ENCODE measurements at regions not wholly inside any gene's neighbourhood (a gene's known extent, or its start where the extent isn't known, plus 50 kb on each side); places are given as distances from the start of the nearest gene placed in this dataset.
A peak's percentile ranks its signal among the peaks of the same experiment; 100 is the strongest.

DNA sequence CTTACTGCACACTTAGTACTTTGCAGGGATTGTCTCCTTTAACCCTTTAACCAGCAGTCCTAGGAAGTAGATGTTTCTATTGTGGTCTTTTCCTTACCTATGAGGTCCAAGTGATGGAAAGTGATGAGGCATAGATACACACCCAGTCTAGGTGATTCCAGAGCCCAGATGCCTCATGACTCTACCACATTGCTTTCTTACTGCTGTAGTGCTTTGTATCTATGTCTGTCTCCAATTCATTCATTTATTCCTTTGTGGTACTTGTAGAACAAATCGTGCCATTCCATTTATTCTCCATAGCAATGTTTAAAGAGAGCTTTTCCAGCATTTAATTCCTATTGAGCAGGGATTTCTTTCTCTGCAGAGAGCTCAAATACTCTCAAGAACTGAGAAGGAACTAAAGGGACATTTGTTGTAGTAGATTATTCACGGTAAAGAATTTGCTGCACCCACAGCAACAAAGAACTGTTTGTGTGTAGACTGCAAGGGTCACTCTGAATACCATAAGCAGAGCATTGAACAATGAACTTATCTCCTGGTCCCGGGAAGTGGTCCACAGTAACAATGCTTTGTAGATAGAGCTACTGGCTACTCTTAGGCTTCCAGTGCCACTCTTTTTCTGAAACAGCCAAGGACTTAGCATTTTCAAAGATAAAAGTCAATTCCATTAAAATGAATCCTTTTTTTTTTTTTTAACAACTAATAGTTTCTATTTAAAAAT, 337.0 kb downstream of the PTEN start:
- ATAC-seq (replicated peaks in 6 of 8) = peak in 5 of 8 experiments; percentile 53 to 92 (median 81)
- Histone ChIP-seq H3K4me1 (replicated peaks in 1 of 2) (no peaks in the 10 kb centered on the region), H3K27ac (no peak overlapping the region), H3K4me3 (no peak overlapping the region)
- WGBS, 10 experiments = 15 to 88% (median 56%) methylated on average over 1 to 3 of the region's 3 CpGs; no CpG with 5 or more reads in 2 of the 10 experiments
- in situ Hi-C loops (cut with MboI; ENCODE audit: low pct_unique_long_range_greater_than_20kb in 2 of 9, low sequenced_read_pairs in 9 of 9, unreplicated experiment in 9 of 9) = no loop called here

GRCh38 chr10:88205842-88206446, 342.5 kb downstream of the PTEN start:
- no peak overlapping the region for H3K27ac ChIP-seq
- in situ Hi-C loops (cut with MboI; ENCODE audit: low pct_unique_long_range_greater_than_20kb in 2 of 9, low sequenced_read_pairs in 9 of 9, unreplicated experiment in 9 of 9) = no loop called here
- WGBS, 10 experiments = 20 to 89% (median 74%) methylated on average over 1 to 2 of the region's 2 CpGs; no CpG with 5 or more reads in 2 of the 10 experiments
- no peak overlapping the region for H3K4me3 ChIP-seq
- no peaks in the 10 kb centered on the region for H3K4me1 ChIP-seq (replicated peaks in 1 of 2)
- ATAC-seq (replicated peaks in 6 of 8) = no peak

GRCh38 chr10:88207121-88207546, 343.7 kb downstream of the PTEN start:
- WGBS, 10 experiments = 10 to 90% (median 78%) methylated on average over 2 to 3 of the region's 3 CpGs

DNA sequence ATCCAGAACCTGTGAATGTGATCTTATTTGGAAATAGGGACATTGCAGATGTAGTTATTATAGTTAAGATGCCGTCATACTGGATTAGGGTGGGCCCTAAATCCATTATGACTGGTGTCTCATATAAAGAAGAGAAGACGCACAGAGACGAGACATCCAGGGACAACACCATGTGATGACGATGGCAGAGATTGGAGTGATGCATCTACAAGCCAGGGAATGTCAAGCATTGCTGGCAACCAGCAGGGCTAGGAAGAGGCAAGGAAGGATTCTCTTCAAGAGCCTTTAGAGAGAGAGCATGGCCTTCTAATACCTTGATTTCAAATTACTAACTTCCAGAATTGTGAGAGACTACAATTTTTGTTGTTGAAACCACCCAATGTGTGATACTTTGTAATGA, 345.8 kb downstream of the PTEN start:
- Histone ChIP-seq H3K4me1 (replicated peaks in 1 of 2) (no peaks in the 10 kb centered on the region), H3K27ac (no peak overlapping the region), H3K4me3 (no peak overlapping the region)
- no peak for ATAC-seq (replicated peaks in 6 of 8)
- 93 to 100% (median 96%) methylated on average over 2 to 4 of the region's 4 CpGs; no CpG with 5 or more reads in 1 of the 10 experiments for WGBS, 10 experiments
- in situ Hi-C loops (cut with MboI; ENCODE audit: low pct_unique_long_range_greater_than_20kb in 2 of 9, low sequenced_read_pairs in 9 of 9, unreplicated experiment in 9 of 9) = no loop called here

More at GRCh38 chr10:88207121-88207546, 343.7 kb downstream of the PTEN start:
- peak in 2 of 8 experiments; percentile 25 for ATAC-seq (replicated peaks in 6 of 8)
- Histone ChIP-seq H3K4me1 (replicated peaks in 1 of 2) (no peaks in the 10 kb centered on the region), H3K27ac (no peak overlapping the region), H3K4me3 (no peak overlapping the region)
- in situ Hi-C loops (cut with MboI; ENCODE audit: low pct_unique_long_range_greater_than_20kb in 2 of 9, low sequenced_read_pairs in 9 of 9, unreplicated experiment in 9 of 9) = no loop called here

GRCh38 chr10:88209837-88210561, 346.6 kb downstream of the PTEN start:
- H3K4me3 ChIP-seq = no peak overlapping the region
- H3K4me1 ChIP-seq (replicated peaks in 1 of 2) = no peaks in the 10 kb centered on the region
- no peak overlapping the region for H3K27ac ChIP-seq
- WGBS, 10 experiments = 0 to 93% (median 78%) methylated on average over 1 to 5 of the region's 5 CpGs; no CpG with 5 or more reads in 2 of the 10 experiments
- peak in 3 of 8 experiments; percentile 71 to 85 (median 76) for ATAC-seq (replicated peaks in 6 of 8)
- in situ Hi-C loops (cut with MboI; ENCODE audit: low pct_unique_long_range_greater_than_20kb in 2 of 9, low sequenced_read_pairs in 9 of 9, unreplicated experiment in 9 of 9) = no loop called here

GRCh38 chr10:88211230-88211629, 347.8 kb downstream of the PTEN start:
- in situ Hi-C loops (cut with MboI; ENCODE audit: low pct_unique_long_range_greater_than_20kb in 2 of 9, low sequenced_read_pairs in 9 of 9, unreplicated experiment in 9 of 9) = no loop called here
- no peak for ATAC-seq (replicated peaks in 6 of 8)
- Histone ChIP-seq H3K4me3 (no peak overlapping the region), H3K27ac (no peak overlapping the region), H3K4me1 (replicated peaks in 1 of 2) (no peaks in the 10 kb centered on the region)
- 78 to 100% (median 86%) methylated on average over 1 of the region's 1 CpG; no CpG with 5 or more reads in 5 of the 10 experiments for WGBS, 10 experiments

DNA sequence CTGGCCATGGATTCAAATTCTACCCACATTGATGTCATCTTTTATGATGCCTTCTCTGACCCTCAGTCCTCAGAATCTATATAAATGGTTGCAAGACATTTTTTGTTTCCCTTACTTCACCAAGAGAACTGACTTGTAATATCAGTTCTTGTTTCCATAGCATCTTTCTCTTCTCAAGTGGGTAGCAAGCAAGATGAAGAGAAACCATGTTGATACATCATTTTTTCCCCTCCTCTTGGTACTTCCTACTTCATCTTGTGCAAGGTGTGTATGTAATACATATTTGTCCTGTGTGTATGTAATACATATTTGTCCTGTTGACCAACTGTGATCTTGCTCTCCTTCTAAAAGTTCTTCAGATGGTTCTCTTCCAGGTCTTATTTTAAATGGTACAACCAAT, 348.6 kb downstream of the PTEN start:
- no peak for ATAC-seq (replicated peaks in 6 of 8)

DNA sequence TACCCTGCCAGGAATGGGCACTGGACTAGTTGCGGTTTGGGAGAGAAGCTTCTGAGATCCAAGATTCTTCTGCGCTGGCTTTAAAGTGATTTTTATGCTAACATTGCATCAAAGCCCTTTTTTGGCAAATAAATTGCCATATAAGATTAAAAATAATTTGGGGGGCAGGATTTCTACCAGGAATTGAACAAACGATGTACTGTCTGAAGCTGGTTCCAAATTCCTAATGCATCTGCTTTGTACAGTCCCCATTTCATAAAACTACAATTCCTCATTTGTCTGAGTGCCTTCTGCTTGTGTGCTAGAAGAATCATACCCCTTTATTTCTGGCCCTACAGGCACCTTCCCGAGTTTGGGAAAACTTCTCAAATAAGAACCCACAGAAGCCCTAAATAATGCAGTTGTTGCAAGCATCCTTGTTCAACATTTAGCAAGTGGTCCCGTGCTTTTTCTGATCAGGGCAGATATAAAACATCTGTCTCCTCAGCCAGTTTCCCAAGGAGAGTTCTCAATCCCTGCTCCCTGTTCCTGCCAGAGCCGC, 349.7 kb downstream of the PTEN start:
- ATAC-seq (replicated peaks in 6 of 8) = no peak
- Histone ChIP-seq H3K27ac (no peak overlapping the region), H3K4me3 (no peak overlapping the region), H3K4me1 (replicated peaks in 1 of 2) (no peaks in the 10 kb centered on the region)
- in situ Hi-C loops (cut with MboI; ENCODE audit: low pct_unique_long_range_greater_than_20kb in 2 of 9, low sequenced_read_pairs in 9 of 9, unreplicated experiment in 9 of 9) = no loop called here
- 60 to 100% (median 90%) methylated on average over 1 to 6 of the region's 6 CpGs for WGBS, 10 experiments

More for the DNA sequence above, 348.6 kb downstream of the PTEN start:
- no peak overlapping the region for H3K4me3 ChIP-seq
- no peak overlapping the region for H3K27ac ChIP-seq
- no peaks in the 10 kb centered on the region for H3K4me1 ChIP-seq (replicated peaks in 1 of 2)
- in situ Hi-C loops (cut with MboI; ENCODE audit: low pct_unique_long_range_greater_than_20kb in 2 of 9, low sequenced_read_pairs in 9 of 9, unreplicated experiment in 9 of 9) = no loop called here

GRCh38 chr10:88216976-88217375, 353.6 kb downstream of the PTEN start:
- WGBS, 10 experiments = 71 to 100% (median 83%) methylated on average over 1 to 3 of the region's 3 CpGs
- ATAC-seq (replicated peaks in 6 of 8) = no peak
- H3K4me1 ChIP-seq (replicated peaks in 1 of 2) = peaks cover 0 to 8% of the 10 kb centered on the region in 2 donors
- H3K27ac ChIP-seq = no peak overlapping the region
- in situ Hi-C loops (cut with MboI; ENCODE audit: low pct_unique_long_range_greater_than_20kb in 2 of 9, low sequenced_read_pairs in 9 of 9, unreplicated experiment in 9 of 9) = no loop called here
- H3K4me3 ChIP-seq = no peak overlapping the region

DNA sequence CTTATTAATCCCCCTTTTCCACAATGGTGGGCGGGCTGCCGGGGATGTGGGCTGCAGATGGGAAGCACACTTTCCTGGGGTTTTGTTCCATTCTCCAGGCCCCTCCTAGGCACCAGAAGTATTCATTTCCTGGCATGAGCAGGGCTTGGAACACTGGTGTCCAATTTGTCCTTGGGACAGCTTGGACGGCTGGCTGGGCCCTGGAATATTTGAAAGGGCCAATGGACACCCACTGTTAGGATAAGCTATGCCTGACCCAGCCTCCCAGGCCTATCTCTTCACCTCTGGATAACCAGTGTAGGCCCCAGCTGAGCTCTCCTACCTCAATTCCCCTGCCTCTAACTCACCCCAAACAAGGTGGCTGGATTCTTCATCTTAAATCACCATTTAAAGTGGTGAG, 354.9 kb downstream of the PTEN start:
- in situ Hi-C loops (cut with MboI; ENCODE audit: low pct_unique_long_range_greater_than_20kb in 2 of 9, low sequenced_read_pairs in 9 of 9, unreplicated experiment in 9 of 9) = no loop called here
- ATAC-seq (replicated peaks in 6 of 8) = no peak
- 40 to 94% (median 76%) methylated on average over 1 to 3 of the region's 3 CpGs; no CpG with 5 or more reads in 6 of the 10 experiments for WGBS, 10 experiments
- H3K4me3 ChIP-seq = no peak overlapping the region
- peaks cover 8 to 15% of the 10 kb centered on the region in 2 donors for H3K4me1 ChIP-seq (replicated peaks in 1 of 2)
- H3K27ac ChIP-seq = no peak overlapping the region

DNA sequence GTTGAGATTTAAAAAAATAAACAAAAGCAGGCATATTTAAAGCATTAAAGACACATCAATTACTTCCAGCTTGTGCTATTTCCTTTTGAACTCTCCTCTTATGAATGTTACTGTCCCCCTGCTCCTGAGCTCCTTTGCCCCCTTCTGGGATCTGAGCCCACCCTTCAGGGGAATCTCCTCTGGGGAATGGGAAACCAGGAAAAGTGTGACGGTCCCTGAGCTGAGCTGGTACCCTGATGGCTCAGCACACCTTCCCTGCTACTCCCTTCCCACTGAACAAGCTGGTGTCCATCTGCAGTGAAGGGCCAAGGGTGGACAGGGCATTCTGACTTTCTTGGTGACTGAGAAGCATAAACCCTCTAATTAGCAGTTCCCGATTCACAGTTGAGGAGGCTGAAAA, 356.3 kb downstream of the PTEN start:
- no peak for ATAC-seq (replicated peaks in 6 of 8)
- H3K4me3 ChIP-seq = no peak overlapping the region
- no peak overlapping the region for H3K27ac ChIP-seq
- in situ Hi-C loops (cut with MboI; ENCODE audit: low pct_unique_long_range_greater_than_20kb in 2 of 9, low sequenced_read_pairs in 9 of 9, unreplicated experiment in 9 of 9) = no loop called here
- peaks cover 8 to 15% of the 10 kb centered on the region in 2 donors for H3K4me1 ChIP-seq (replicated peaks in 1 of 2)
- 29 to 100% (median 85%) methylated on average over 1 to 2 of the region's 2 CpGs; no CpG with 5 or more reads in 4 of the 10 experiments for WGBS, 10 experiments

DNA sequence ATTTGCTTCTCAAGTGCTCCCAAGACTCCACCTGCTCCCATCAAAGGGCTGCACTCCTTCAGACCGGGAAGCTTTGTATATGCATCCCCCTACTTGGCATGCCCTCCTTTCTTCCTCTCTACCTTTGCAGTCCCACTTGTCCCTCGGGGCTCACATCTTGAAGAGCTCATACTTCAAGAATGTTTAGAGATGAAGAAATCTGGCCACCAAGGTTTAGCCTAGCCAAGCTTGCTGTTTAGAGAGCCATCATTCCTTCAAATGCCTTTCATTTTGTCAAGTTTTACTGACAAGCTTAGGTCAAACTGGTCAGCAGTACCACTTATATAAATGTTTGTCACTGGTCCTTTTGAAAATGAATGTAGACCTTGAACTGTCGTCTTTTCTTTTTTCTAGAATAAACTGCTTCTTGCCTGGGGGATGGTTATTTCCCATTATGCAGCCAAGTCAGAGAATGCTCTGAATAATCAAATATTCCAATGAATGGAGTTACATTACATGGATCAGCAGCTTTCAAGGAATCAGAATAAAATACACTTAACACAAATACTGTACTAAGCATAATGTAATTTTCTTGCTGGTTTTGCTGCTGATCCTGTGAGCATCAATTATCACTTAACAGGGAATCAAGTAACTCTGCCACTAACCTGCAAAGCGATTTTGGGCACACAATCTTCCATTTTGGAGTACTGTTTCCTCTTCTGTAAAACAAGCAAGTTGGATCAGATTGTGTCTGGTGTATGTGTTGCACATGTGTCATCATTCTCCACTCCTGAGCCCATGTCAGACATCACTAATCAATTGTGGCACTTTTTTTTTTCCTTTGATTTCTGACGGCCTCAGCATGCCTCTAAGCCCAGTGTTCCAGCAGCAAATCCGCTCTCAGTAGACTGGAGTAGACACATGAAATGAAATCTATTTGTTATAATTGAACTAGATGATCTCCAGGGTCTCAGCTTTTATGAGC, 357.9 kb downstream of the PTEN start:
- H3K4me3 ChIP-seq = no peak overlapping the region
- no peak overlapping the region for H3K27ac ChIP-seq
- in situ Hi-C loops (cut with MboI; ENCODE audit: low pct_unique_long_range_greater_than_20kb in 2 of 9, low sequenced_read_pairs in 9 of 9, unreplicated experiment in 9 of 9) = no loop called here
- peaks cover 8 to 15% of the 10 kb centered on the region in 2 donors for H3K4me1 ChIP-seq (replicated peaks in 1 of 2)
- 16 to 93% (median 79%) methylated on average over 1 to 5 of the region's 6 CpGs for WGBS, 10 experiments
- peak in 4 of 8 experiments; percentile 32 to 96 (median 94) for ATAC-seq (replicated peaks in 6 of 8)

All from motor neuron (in vitro differentiated cells).